SJSA1 (cell line): ENCODE measurements at regions not wholly inside any gene's neighbourhood (a gene's known extent, or its start where the extent isn't known, plus 50 kb on each side); places are given as distances from the start of the nearest gene placed in this dataset.

Source experiments
- DNase-seq, 2 experiments: peaks; one replicate each; pipeline ENCODE4 v3.0.0-alpha.2; 2015 to 2020; ENCODE audit warnings: low spot score in 2 of 2, low read depth in 1 of 2
- H3K27ac ChIP-seq: fragments of 250-450 bp; sonication (Bioruptor Pico); 2 replicates; pipeline ENCODE4 v1.5.1; 2020; ENCODE audit warnings: mild to moderate bottlenecking, moderate library complexity
- H3K27me3 ChIP-seq: fragments of 250-450 bp; sonication (Bioruptor Pico); replicated peaks from 2 replicates; pipeline ENCODE4 v1.5.1; 2020; ENCODE audit warnings: mild to moderate bottlenecking, moderate library complexity
- H3K36me3 ChIP-seq: fragments of 250-450 bp; sonication (Bioruptor Pico); 2 replicates; pipeline ENCODE4 v1.5.1; 2020; ENCODE audit warnings: mild to moderate bottlenecking
- H3K4me1 ChIP-seq: fragments of 250-450 bp; sonication (Bioruptor Pico); replicated peaks from 2 replicates; pipeline ENCODE4 v1.6.1; 2021; ENCODE audit warnings: mild to moderate bottlenecking
- H3K4me3 ChIP-seq: fragments of 250-450 bp; sonication (Bioruptor Pico); 2 replicates; pipeline ENCODE4 v1.5.1; 2020; ENCODE audit warnings: mild to moderate bottlenecking
- H3K9me3 ChIP-seq: fragments of 250-450 bp; sonication (Bioruptor Pico); replicated peaks from 2 replicates; pipeline ENCODE4 v1.5.1; 2020; ENCODE audit warnings: mild to moderate bottlenecking

DNA sequence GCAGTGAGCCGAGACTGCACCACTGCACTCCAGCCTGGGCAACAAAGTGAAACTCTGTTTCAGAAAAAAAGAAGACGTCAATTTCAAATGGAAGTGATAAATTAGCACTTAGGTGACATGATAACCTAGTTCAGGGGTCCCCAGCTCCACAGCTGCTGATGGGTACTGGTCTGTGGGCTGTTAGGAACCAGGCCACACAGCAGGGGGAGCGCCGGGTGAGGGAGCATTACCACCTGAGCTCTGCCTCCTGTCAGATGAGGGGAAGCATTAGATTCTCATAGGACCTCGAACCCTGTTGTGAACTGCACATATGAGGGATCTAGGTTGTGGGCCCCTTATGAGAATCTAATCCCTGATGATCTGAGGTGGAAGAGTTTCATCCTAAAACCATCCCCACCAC lies 253.0 kb downstream of the FOXL1 start:
- no peaks in the 10 kb centered on the region for H3K27me3 ChIP-seq

GRCh38 chr16:86833136-86833535 lies 254.8 kb downstream of the FOXL1 start:
- no peak overlapping the region for H3K27ac ChIP-seq
- no peaks in the 10 kb centered on the region for H3K36me3 ChIP-seq

More for the DNA sequence above, 253.0 kb downstream of the FOXL1 start:
- Histone ChIP-seq H3K9me3 (no peaks in the 10 kb centered on the region), H3K27ac (no peak overlapping the region), H3K4me1 (peaks cover 37% of the 10 kb centered on the region), H3K4me3 (no peak overlapping the region), H3K36me3 (no peaks in the 10 kb centered on the region)
- DNase-seq: no peak

GRCh38 chr16:86834451-86835035 lies 256.2 kb downstream of the FOXL1 start:
- no peak overlapping the region for H3K27ac ChIP-seq
- peak; percentile 84 to 88 for DNase-seq

More at GRCh38 chr16:86833136-86833535, 254.8 kb downstream of the FOXL1 start:
- no peaks in the 10 kb centered on the region for H3K9me3 ChIP-seq
- no peaks in the 10 kb centered on the region for H3K27me3 ChIP-seq
- H3K4me3 ChIP-seq: no peak overlapping the region
- H3K4me1 ChIP-seq: peaks cover 31% of the 10 kb centered on the region
- DNase-seq: no peak

GRCh38 chr16:86835982-86836381 lies 257.6 kb downstream of the FOXL1 start:
- Histone ChIP-seq H3K36me3 (no peaks in the 10 kb centered on the region), H3K4me3 (no peak overlapping the region), H3K4me1 (peaks cover 31% of the 10 kb centered on the region), H3K27me3 (no peaks in the 10 kb centered on the region), H3K27ac (no peak overlapping the region), H3K9me3 (no peaks in the 10 kb centered on the region)
- DNase-seq: no peak

More at GRCh38 chr16:86834451-86835035, 256.2 kb downstream of the FOXL1 start:
- no peak overlapping the region for H3K4me3 ChIP-seq
- H3K4me1 ChIP-seq: peaks cover 31% of the 10 kb centered on the region
- no peaks in the 10 kb centered on the region for H3K27me3 ChIP-seq
- no peaks in the 10 kb centered on the region for H3K36me3 ChIP-seq
- H3K9me3 ChIP-seq: no peaks in the 10 kb centered on the region

- Histone ChIP-seq H3K4me3 (no peak overlapping the region), H3K9me3 (no peaks in the 10 kb centered on the region), H3K4me1 (peaks cover 31% of the 10 kb centered on the region), H3K27ac (peak overlapping the region; percentile 47), H3K36me3 (no peaks in the 10 kb centered on the region), H3K27me3 (no peaks in the 10 kb centered on the region)
- DNase-seq: peak; percentile 60 to 93
These were observed 258.3 kb downstream of the FOXL1 start for GRCh38 chr16:86836503-86837129.

GRCh38 chr16:86843812-86844211 lies 265.5 kb downstream of the FOXL1 start:
- no peaks in the 10 kb centered on the region for H3K9me3 ChIP-seq
- no peaks in the 10 kb centered on the region for H3K27me3 ChIP-seq
- no peak overlapping the region for H3K27ac ChIP-seq
- H3K4me1 ChIP-seq: no peaks in the 10 kb centered on the region
- H3K36me3 ChIP-seq: no peaks in the 10 kb centered on the region
- no peak overlapping the region for H3K4me3 ChIP-seq
- no peak for DNase-seq

GRCh38 chr16:86844695-86845094 lies 266.3 kb downstream of the FOXL1 start:
- Histone ChIP-seq H3K9me3 (no peaks in the 10 kb centered on the region), H3K4me3 (no peak overlapping the region), H3K36me3 (no peaks in the 10 kb centered on the region), H3K27me3 (no peaks in the 10 kb centered on the region), H3K4me1 (no peaks in the 10 kb centered on the region), H3K27ac (no peak overlapping the region)
- no peak for DNase-seq

- Histone ChIP-seq H3K27ac (no peak overlapping the region), H3K36me3 (no peaks in the 10 kb centered on the region), H3K27me3 (no peaks in the 10 kb centered on the region), H3K4me3 (no peak overlapping the region), H3K4me1 (no peaks in the 10 kb centered on the region), H3K9me3 (no peaks in the 10 kb centered on the region)
- no peak for DNase-seq
These were observed 267.8 kb downstream of the FOXL1 start for GRCh38 chr16:86846136-86846535.

DNA sequence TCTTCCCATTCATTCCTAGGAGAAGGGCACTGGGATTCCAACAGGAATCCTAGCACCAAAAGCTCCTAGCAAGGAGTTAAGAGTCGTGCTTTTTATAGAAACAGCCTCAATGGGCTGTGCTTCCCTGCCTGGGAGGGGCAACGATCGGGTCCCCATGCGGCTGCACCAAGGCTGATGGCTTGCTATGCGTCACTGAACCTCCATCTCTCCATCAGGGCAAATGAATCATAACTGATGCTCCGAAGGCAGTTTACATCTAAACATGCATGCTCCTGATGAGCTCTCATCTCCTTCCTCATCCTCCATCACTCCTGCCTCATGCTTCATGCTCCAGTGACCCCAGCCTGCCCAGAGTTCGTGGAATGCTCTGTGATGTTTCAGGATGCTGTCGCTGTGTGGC lies 270.5 kb downstream of the FOXL1 start:
- H3K36me3 ChIP-seq: no peaks in the 10 kb centered on the region
- DNase-seq: no peak
- H3K9me3 ChIP-seq: no peaks in the 10 kb centered on the region
- H3K4me1 ChIP-seq: peaks cover under 1% of the 10 kb centered on the region
- no peaks in the 10 kb centered on the region for H3K27me3 ChIP-seq
- H3K27ac ChIP-seq: no peak overlapping the region
- H3K4me3 ChIP-seq: no peak overlapping the region

DNA sequence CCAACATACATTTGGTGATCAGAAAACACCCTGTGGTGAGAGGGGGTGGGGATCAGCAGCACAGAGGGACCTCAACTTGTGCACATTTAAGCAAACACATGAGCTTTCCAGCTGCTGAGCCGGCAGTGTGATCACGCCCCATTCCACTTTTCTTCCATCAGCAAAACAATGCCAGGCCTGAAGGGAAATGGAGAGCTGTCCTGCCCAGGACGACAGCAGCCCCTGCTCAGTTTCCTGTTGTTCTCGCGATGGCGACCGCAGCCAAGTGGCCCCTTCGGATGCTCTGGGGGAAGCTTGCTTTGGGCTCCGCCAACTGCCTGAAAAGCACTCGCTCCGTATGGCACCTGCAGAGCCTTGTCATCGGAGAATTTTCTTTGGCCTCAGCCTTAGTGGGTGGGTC lies 272.3 kb downstream of the FOXL1 start:
- no peak overlapping the region for H3K27ac ChIP-seq

DNA sequence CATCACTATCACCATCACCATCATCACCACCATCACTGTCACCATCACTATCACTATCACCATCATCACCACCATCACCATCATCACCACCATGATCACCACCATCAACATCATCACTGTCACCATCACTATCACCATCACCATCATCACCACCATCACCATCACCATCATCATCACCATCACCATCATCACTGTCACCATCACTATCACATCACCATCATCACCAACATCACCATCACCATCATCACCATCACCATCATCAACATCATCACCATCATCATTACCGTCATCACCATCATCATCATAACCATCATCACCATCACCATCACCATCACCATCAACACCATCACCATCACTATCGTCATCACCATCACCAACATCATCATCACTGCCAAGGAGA lies 273.8 kb downstream of the FOXL1 start:
- H3K27me3 ChIP-seq: no peaks in the 10 kb centered on the region
- no peaks in the 10 kb centered on the region for H3K9me3 ChIP-seq
- no peak overlapping the region for H3K4me3 ChIP-seq

More for the DNA sequence above, 272.3 kb downstream of the FOXL1 start:
- H3K36me3 ChIP-seq: no peaks in the 10 kb centered on the region
- DNase-seq: no peak
- H3K4me3 ChIP-seq: no peak overlapping the region
- no peaks in the 10 kb centered on the region for H3K27me3 ChIP-seq
- no peaks in the 10 kb centered on the region for H3K9me3 ChIP-seq
- H3K4me1 ChIP-seq: peaks cover 19% of the 10 kb centered on the region

GRCh38 chr16:86854058-86854621 lies 275.8 kb downstream of the FOXL1 start:
- Histone ChIP-seq H3K36me3 (no peaks in the 10 kb centered on the region), H3K4me3 (no peak overlapping the region), H3K27me3 (no peaks in the 10 kb centered on the region), H3K9me3 (no peaks in the 10 kb centered on the region), H3K27ac (no peak overlapping the region), H3K4me1 (peaks cover 21% of the 10 kb centered on the region)
- peak in 1 of 2 experiments; percentile 52 for DNase-seq

More for the DNA sequence above, 273.8 kb downstream of the FOXL1 start:
- Histone ChIP-seq H3K36me3 (no peaks in the 10 kb centered on the region), H3K27ac (no peak overlapping the region), H3K4me1 (peaks cover 21% of the 10 kb centered on the region)
- no peak for DNase-seq

- Histone ChIP-seq H3K36me3 (no peaks in the 10 kb centered on the region), H3K4me3 (no peak overlapping the region), H3K4me1 (peaks cover 21% of the 10 kb centered on the region), H3K27ac (no peak overlapping the region), H3K27me3 (no peaks in the 10 kb centered on the region), H3K9me3 (no peaks in the 10 kb centered on the region)
- DNase-seq: peak in 1 of 2 experiments; percentile 57
These were observed 276.4 kb downstream of the FOXL1 start for GRCh38 chr16:86854626-86855294.
